HEK293T (cell line): ENCODE measurements at regions not wholly inside any gene's neighbourhood (a gene's known extent, or its start where the extent isn't known, plus 50 kb on each side); places are given as distances from the start of the nearest gene placed in this dataset.

ENCODE experiments used
- CTCF ChIA-PET: fragments of 350-600 bp; formaldehyde crosslinking; extraction: SDS; loops from one replicate; lab custom pipeline; 2021; ENCODE audit warnings: antibody characterized with exemption, inconsistent platforms; lab: Yijun Ruan, JAX
- POLR2A ChIA-PET: fragments of 350-600 bp; formaldehyde crosslinking; extraction: SDS; loops from one replicate; lab custom pipeline; 2020; ENCODE audit warnings: antibody characterized with exemption, inconsistent platforms; lab: Yijun Ruan, JAX
- DNase-seq: peaks from one replicate; pipeline ENCODE4 v3.0.0; 2012; ENCODE audit warnings: mixed read lengths; ENCODE audit errors: extremely low spot score
- ARNT ChIP-seq: fragments of 450-650 bp; IDR thresholded peaks from 2 replicates; pipeline ENCODE4 v1.6.1; 2017; ENCODE audit warnings: mild to moderate bottlenecking
- BHLHE40 ChIP-seq: fragments of 450-650 bp; IDR thresholded peaks from 2 replicates; pipeline ENCODE4 v1.6.1; 2016; ENCODE audit warnings: mild to moderate bottlenecking, moderate library complexity, borderline replicate concordance
- CTBP1 ChIP-seq: fragments of 450-650 bp; IDR thresholded peaks from 2 replicates; pipeline ENCODE4 v1.6.1; 2016; ENCODE audit warnings: borderline replicate concordance
- ELF4 ChIP-seq: fragments of 450-650 bp; IDR thresholded peaks from 2 replicates; pipeline ENCODE4 v1.6.1; 2017; ENCODE audit warnings: antibody characterized with exemption
- FOXA1 ChIP-seq: fragments of 450-650 bp; IDR thresholded peaks from 2 replicates; pipeline ENCODE4 v1.6.1; 2016; ENCODE audit warnings: mild to moderate bottlenecking
- FOXK2 ChIP-seq: fragments of 450-650 bp; IDR thresholded peaks from 2 replicates; pipeline ENCODE4 v1.6.1; 2016; ENCODE audit warnings: mild to moderate bottlenecking
- FOXM1 ChIP-seq: fragments of 450-650 bp; IDR thresholded peaks from 2 replicates; pipeline ENCODE4 v1.6.1; 2017; ENCODE audit warnings: mild to moderate bottlenecking, borderline replicate concordance
- HDGF ChIP-seq: fragments of 450-650 bp; IDR thresholded peaks from 2 replicates; pipeline ENCODE4 v1.6.1; 2017; ENCODE audit warnings: antibody characterized with exemption, borderline replicate concordance
- L3MBTL2 ChIP-seq: fragments of 450-650 bp; conservative IDR thresholded peaks from 2 replicates; pipeline ENCODE4 v1.6.1; 2016; ENCODE audit warnings: mild to moderate bottlenecking
- LEF1 ChIP-seq: fragments of 450-650 bp; IDR thresholded peaks from 2 replicates; pipeline ENCODE4 v1.6.1; 2017; ENCODE audit warnings: mild to moderate bottlenecking, borderline replicate concordance
- NFRKB ChIP-seq: fragments of 450-650 bp; IDR thresholded peaks from 2 replicates; pipeline ENCODE4 v1.6.1; 2016; ENCODE audit warnings: mild to moderate bottlenecking, moderate library complexity
- SP1 ChIP-seq: fragments of 450-650 bp; IDR thresholded peaks from 2 replicates; pipeline ENCODE4 v1.6.1; 2017
- SUZ12 ChIP-seq: fragments of 450-650 bp; IDR thresholded peaks from 2 replicates; pipeline ENCODE4 v1.6.1; 2016; ENCODE audit warnings: mild to moderate bottlenecking
- TARDBP ChIP-seq: fragments of 450-650 bp; IDR thresholded peaks from 2 replicates; pipeline ENCODE4 v1.6.1; 2016
- ZNF384 ChIP-seq: fragments of 450-650 bp; IDR thresholded peaks from 2 replicates; pipeline ENCODE4 v1.6.1; 2016
- TF ChIP-seq, protein P1 (sequence below): fragments of 450-650 bp; IDR thresholded peaks from 2 replicates; pipeline ENCODE4 v1.6.1; 2016

DNA sequence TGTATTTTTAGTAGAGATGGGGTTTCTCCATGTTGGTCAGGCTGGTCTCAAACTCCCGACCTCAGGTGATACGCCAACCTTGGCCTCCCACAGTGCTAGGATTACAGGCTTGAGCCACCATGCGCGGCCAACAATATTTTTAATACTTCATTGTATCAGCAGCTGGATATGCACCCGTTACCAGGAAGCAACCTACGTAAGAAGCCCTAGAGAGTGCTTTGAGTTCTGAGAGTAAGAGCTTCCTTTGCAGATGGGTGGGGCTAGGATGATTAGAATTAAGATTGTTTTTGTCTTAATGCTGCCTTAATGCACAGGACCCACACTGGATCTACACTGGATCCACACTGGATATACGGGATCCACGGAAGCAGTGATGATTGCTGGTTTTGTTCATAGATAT is 123.9 kb upstream of the ABCA1 start:
- ChIA-PET CTCF (no interaction called here), POLR2A (no interaction called here)
- TF ChIP-seq TARDBP (no peak), HDGF (no peak), L3MBTL2 (no peak), SUZ12 (no peak), CTBP1 (no peak), NFRKB (no peak), FOXM1 (no peak), ELF4 (no peak), ARNT (no peak), FOXK2 (no peak), SP1 (no peak), LEF1 (no peak), BHLHE40 (no peak), ZNF384 (no peak), FOXA1 (no peak)
- TF ChIP-seq, protein P1, sequence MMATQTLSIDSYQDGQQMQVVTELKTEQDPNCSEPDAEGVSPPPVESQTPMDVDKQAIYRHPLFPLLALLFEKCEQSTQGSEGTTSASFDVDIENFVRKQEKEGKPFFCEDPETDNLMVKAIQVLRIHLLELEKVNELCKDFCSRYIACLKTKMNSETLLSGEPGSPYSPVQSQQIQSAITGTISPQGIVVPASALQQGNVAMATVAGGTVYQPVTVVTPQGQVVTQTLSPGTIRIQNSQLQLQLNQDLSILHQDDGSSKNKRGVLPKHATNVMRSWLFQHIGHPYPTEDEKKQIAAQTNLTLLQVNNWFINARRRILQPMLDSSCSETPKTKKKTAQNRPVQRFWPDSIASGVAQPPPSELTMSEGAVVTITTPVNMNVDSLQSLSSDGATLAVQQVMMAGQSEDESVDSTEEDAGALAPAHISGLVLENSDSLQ, result no peak
- no peak for DNase-seq

DNA sequence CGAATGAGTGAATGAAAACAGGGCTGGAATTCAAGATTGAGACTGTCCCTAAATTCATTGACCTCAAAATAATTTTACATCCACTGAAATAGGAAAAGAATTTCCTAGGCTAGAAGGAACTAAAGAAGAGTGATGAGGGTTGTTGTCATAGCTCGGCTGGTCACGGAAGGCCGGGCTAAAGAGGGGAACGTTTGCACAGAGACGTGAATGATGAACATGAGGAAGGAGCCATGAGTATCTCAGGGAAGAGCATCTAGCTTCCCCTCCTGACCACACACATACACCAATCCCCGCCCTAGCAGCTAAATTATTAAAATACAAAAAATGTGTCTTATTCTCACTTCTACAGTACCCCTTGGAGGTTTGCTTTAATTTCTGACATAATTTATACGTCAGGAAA is 124.4 kb upstream of the ABCA1 start:
- CTCF ChIA-PET, result no interaction called here
- no peak for DNase-seq
- POLR2A ChIA-PET, result no interaction called here
- TF ChIP-seq SUZ12 (no peak), BHLHE40 (no peak), TARDBP (no peak), SP1 (no peak), NFRKB (no peak), ELF4 (no peak), FOXK2 (no peak), ZNF384 (no peak)

DNA sequence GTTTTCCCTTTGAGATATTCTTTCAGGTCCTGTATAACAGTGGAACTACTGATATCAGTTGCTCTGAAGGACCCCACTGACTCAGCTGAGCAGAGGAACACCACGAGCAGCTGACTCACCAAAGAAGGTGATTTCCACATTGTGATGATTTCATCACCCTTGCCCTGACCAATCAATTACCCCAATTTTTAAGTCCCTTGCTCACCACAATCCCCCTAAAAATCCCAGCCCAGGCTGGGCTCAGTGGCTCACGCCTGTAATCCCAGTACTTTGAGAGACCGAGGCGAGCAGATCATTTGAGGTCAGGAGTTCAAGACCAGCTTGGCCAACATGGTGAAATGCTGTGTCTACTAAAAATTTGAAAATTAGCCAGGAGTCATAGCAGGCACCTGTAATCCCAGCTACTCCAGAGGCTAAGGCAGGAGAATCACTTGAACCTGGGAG is 125.3 kb upstream of the ABCA1 start:
- POLR2A ChIA-PET, result no interaction called here
- DNase-seq, result no peak
- CTCF ChIA-PET, result no interaction called here
- no peak for TF ChIP-seq FOXK2
- TF ChIP-seq NFRKB, result no peak
- no peak for TF ChIP-seq ARNT
- no peak for TF ChIP-seq CTBP1
- no peak for TF ChIP-seq BHLHE40
- no peak for TF ChIP-seq ZNF384
- TF ChIP-seq FOXM1, result no peak
- TF ChIP-seq HDGF, result no peak
- TF ChIP-seq FOXA1, result no peak
- no peak for TF ChIP-seq ELF4
- TF ChIP-seq, protein P1, result no peak
- no peak for TF ChIP-seq TARDBP
- no peak for TF ChIP-seq SUZ12
- TF ChIP-seq LEF1, result no peak
- TF ChIP-seq SP1, result no peak
- TF ChIP-seq L3MBTL2, result no peak

- ChIA-PET CTCF (no interaction called here), POLR2A (no interaction called here)
Observed at GRCh38 chr9:105054491-105054890, 126.5 kb upstream of the ABCA1 start.

GRCh38 chr9:105055917-105056316 is 128.0 kb upstream of the ABCA1 start:
- ChIA-PET CTCF (interaction anchor here (0.6 kb wide), 1 partner anchor 11 kb away, joined by 3 read pairs; no protein-coding TSS in a partner anchor), POLR2A (no interaction called here)
- no peak for TF ChIP-seq CTBP1
- TF ChIP-seq BHLHE40, result no peak
- TF ChIP-seq SUZ12, result no peak
- no peak for TF ChIP-seq TARDBP
- no peak for TF ChIP-seq HDGF
- TF ChIP-seq FOXK2, result no peak
- no peak for TF ChIP-seq L3MBTL2
- no peak for TF ChIP-seq ARNT
- no peak for TF ChIP-seq LEF1
- no peak for TF ChIP-seq SP1
- no peak for TF ChIP-seq ZNF384
- TF ChIP-seq, protein P1, result no peak
- no peak for TF ChIP-seq ELF4
- TF ChIP-seq FOXM1, result no peak
- TF ChIP-seq NFRKB, result no peak
- TF ChIP-seq FOXA1, result no peak
- no peak for DNase-seq

More at GRCh38 chr9:105054491-105054890, 126.5 kb upstream of the ABCA1 start:
- DNase-seq, result no peak
- no peak for TF ChIP-seq TARDBP
- no peak for TF ChIP-seq FOXM1
- TF ChIP-seq, protein P1, result no peak
- TF ChIP-seq ELF4, result no peak
- TF ChIP-seq HDGF, result no peak
- no peak for TF ChIP-seq ARNT
- no peak for TF ChIP-seq CTBP1
- no peak for TF ChIP-seq ZNF384
- no peak for TF ChIP-seq BHLHE40
- TF ChIP-seq LEF1, result no peak
- TF ChIP-seq L3MBTL2, result no peak
- TF ChIP-seq FOXA1, result no peak
- no peak for TF ChIP-seq SUZ12
- TF ChIP-seq NFRKB, result no peak
- TF ChIP-seq FOXK2, result no peak

- no peak for DNase-seq
- ChIA-PET POLR2A (no interaction called here), CTCF (no interaction called here)
- TF ChIP-seq FOXA1, result no peak
- TF ChIP-seq ZNF384, result no peak
- TF ChIP-seq ELF4, result no peak
- TF ChIP-seq LEF1, result no peak
- TF ChIP-seq L3MBTL2, result no peak
- TF ChIP-seq TARDBP, result no peak
- no peak for TF ChIP-seq CTBP1
- TF ChIP-seq, protein P1, result no peak
- TF ChIP-seq SUZ12, result no peak
- no peak for TF ChIP-seq ARNT
- TF ChIP-seq FOXM1, result no peak
- TF ChIP-seq FOXK2, result no peak
- TF ChIP-seq NFRKB, result no peak
- no peak for TF ChIP-seq SP1
Observed at GRCh38 chr9:105057551-105057950, 129.6 kb upstream of the ABCA1 start.
